ENCODE measurements at regions not wholly inside any gene's neighbourhood (a gene's known extent, or its start where the extent isn't known, plus 50 kb on each side); places are given as distances from the start of the nearest gene placed in this dataset.

GRCh38 chr16:87075319-87075860 lies 241.8 kb downstream of the C16orf95 start:
- no peaks in the 10 kb centered on the region for H3K27me3 ChIP-seq
- TF ChIP-seq CTCF (IDR thresholded peaks at IDR 0.05) = no peak
- no peak overlapping the region for H3K27ac ChIP-seq
- H3K4me1 ChIP-seq = no peaks in the 10 kb centered on the region
- H3K36me3 ChIP-seq = no peaks in the 10 kb centered on the region
- no peak for DNase-seq (ENCODE audit: low spot score)
- no peak overlapping the region for H3K4me3 ChIP-seq
- H3K9me3 ChIP-seq = peaks cover 0 to 4% of the 10 kb centered on the region in 2 donors

- Histone ChIP-seq H3K4me3 (no peak overlapping the region), H3K4me1 (no peaks in the 10 kb centered on the region), H3K9me3 (peaks cover 6 to 13% of the 10 kb centered on the region in 2 donors)
Measured at GRCh38 chr16:87076331-87076949, 240.8 kb downstream of the C16orf95 start.

GRCh38 chr16:87076950-87077749 lies 240.0 kb downstream of the C16orf95 start:
- no peak overlapping the region for H3K4me3 ChIP-seq
- peaks cover 7 to 20% of the 10 kb centered on the region in 2 donors for H3K9me3 ChIP-seq
- H3K27ac ChIP-seq = no peak overlapping the region
- DNase-seq (ENCODE audit: low spot score) = no peak
- peak in 1 of 2 donors; percentile 52 for TF ChIP-seq CTCF (IDR thresholded peaks at IDR 0.05)
- no peaks in the 10 kb centered on the region for H3K27me3 ChIP-seq
- no peaks in the 10 kb centered on the region for H3K4me1 ChIP-seq
- H3K36me3 ChIP-seq = no peaks in the 10 kb centered on the region

More at GRCh38 chr16:87076331-87076949, 240.8 kb downstream of the C16orf95 start:
- TF ChIP-seq CTCF (IDR thresholded peaks at IDR 0.05) = no peak
- H3K27me3 ChIP-seq = no peaks in the 10 kb centered on the region
- no peak overlapping the region for H3K27ac ChIP-seq
- no peak for DNase-seq (ENCODE audit: low spot score)
- H3K36me3 ChIP-seq = no peaks in the 10 kb centered on the region

GRCh38 chr16:87077750-87078127 lies 239.5 kb downstream of the C16orf95 start:
- H3K4me3 ChIP-seq = no peak overlapping the region
- no peaks in the 10 kb centered on the region for H3K36me3 ChIP-seq
- no peak overlapping the region for H3K27ac ChIP-seq
- TF ChIP-seq CTCF (IDR thresholded peaks at IDR 0.05) = no peak
- DNase-seq (ENCODE audit: low spot score) = no peak
- no peaks in the 10 kb centered on the region for H3K4me1 ChIP-seq
- peaks cover 7 to 21% of the 10 kb centered on the region in 2 donors for H3K9me3 ChIP-seq
- no peaks in the 10 kb centered on the region for H3K27me3 ChIP-seq

GRCh38 chr16:87080571-87081167 lies 236.5 kb downstream of the C16orf95 start:
- Histone ChIP-seq H3K27ac (no peak overlapping the region), H3K27me3 (no peaks in the 10 kb centered on the region), H3K4me3 (no peak overlapping the region), H3K9me3 (peaks cover 7 to 21% of the 10 kb centered on the region in 2 donors), H3K4me1 (no peaks in the 10 kb centered on the region), H3K36me3 (no peaks in the 10 kb centered on the region)
- DNase-seq (ENCODE audit: low spot score) = no peak
- no peak for TF ChIP-seq CTCF (IDR thresholded peaks at IDR 0.05)
